ENCODE measurements at regions not wholly inside any gene's neighbourhood (a gene's known extent, or its start where the extent isn't known, plus 50 kb on each side); places are given as distances from the start of the nearest gene placed in this dataset.

DNA sequence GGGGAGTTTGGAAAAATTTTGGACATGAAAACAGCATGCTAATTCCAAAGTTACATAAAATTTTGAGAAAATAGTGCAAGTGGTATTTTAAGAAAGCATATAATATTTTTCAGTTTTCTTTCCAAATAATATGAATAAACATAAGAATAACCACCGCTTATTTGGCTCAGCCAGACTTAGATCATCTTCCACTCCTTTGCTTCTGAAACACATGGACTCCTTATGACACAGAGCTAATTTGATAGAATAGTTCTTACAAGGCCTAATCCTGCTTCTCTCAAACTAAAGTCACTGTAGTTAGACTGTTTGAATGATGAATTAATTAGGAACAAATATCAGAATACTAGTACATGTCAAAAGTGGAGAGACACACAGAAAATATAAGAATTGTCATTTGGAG is 165.5 kb downstream of the POSTN start:
- Histone ChIP-seq H2BK12ac (ENCODE audit: low read length in 2 of 2) (no peak overlapping the region), H3K79me1 (replicated peaks; ENCODE audit: low read length, poor library complexity, severe bottlenecking) (no peaks in the 10 kb centered on the region), H3K18ac (ENCODE audit: low read depth in 1 of 2, low read length in 2 of 2) (no peak overlapping the region), H3K27me3 (ENCODE audit: control insufficient read depth in 1 of 2, insufficient read depth in 1 of 2, low read length in 2 of 2) (no peaks in the 10 kb centered on the region), H2BK15ac (ENCODE audit: low read depth, poor library complexity, severe bottlenecking) (no peak overlapping the region), H3K9ac (ENCODE audit: low read length) (no peak overlapping the region), H2AFZ (ENCODE audit: low read depth, low read length) (no peak overlapping the region), H3K36me3 (ENCODE audit: control insufficient read depth in 1 of 2, insufficient read depth in 2 of 2, low read depth in 1 of 2, low read length in 2 of 2) (no peaks in the 10 kb centered on the region), H2AK5ac (ENCODE audit: low read length, severe bottlenecking) (no peak overlapping the region), H3K23ac (ENCODE audit: low read length in 2 of 2) (no peak overlapping the region), H2BK120ac (ENCODE audit: low read depth, low read length) (no peak overlapping the region), H3K27ac (ENCODE audit: low read length, poor library complexity, severe bottlenecking) (no peak overlapping the region), H3K4me2 (ENCODE audit: low read length, poor library complexity, severe bottlenecking) (no peak overlapping the region), H3K4me1 (ENCODE audit: control insufficient read depth, insufficient read depth, low read depth, low read length) (no peaks in the 10 kb centered on the region), H4K91ac (ENCODE audit: low read length) (no peak overlapping the region), H3K9me3 (ENCODE audit: control insufficient read depth, low read length) (no peaks in the 10 kb centered on the region), H3K4ac (ENCODE audit: low read depth in 1 of 2, low read length in 2 of 2) (no peak overlapping the region), H3K4me3 (ENCODE audit: insufficient read depth in 1 of 2, low read depth in 1 of 2, low read length in 2 of 2) (no peak overlapping the region), H4K8ac (ENCODE audit: low read length) (no peak overlapping the region), H3K14ac (ENCODE audit: low read length in 2 of 2) (no peak overlapping the region), H2BK5ac (ENCODE audit: low read depth, low read length, poor library complexity, severe bottlenecking) (no peak overlapping the region)
- 94% methylated on average over 1 of the region's 1 CpG for WGBS
- DNase-seq, result no peak

DNA sequence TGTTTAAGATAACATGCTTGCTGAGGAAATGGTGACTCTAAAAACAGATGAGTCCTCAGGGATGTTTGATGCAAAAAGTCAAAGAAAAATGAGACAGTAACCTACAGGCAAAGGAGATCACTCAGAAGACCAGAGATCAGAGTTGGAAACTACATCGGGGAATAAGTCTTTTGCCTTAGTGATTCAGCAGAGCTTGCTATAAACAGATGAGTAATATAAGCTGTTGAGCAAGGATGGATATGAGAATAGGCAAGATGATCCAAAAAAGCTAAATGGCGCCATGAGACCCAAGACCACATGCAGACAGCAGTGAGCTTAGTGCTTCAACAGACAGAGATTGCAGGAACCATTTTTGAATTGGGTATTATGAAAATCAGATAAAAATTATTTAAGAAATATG is 168.6 kb downstream of the POSTN start:
- H4K8ac ChIP-seq (ENCODE audit: low read length), result no peak overlapping the region
- WGBS, result 59% methylated on average over 2 of the region's 2 CpGs
- no peak overlapping the region for H2BK15ac ChIP-seq (ENCODE audit: low read depth, poor library complexity, severe bottlenecking)
- H4K91ac ChIP-seq (ENCODE audit: low read length), result no peak overlapping the region
- H3K27ac ChIP-seq (ENCODE audit: low read length, poor library complexity, severe bottlenecking), result no peak overlapping the region
- no peaks in the 10 kb centered on the region for H3K4me1 ChIP-seq (ENCODE audit: control insufficient read depth, insufficient read depth, low read depth, low read length)
- H3K79me1 ChIP-seq (replicated peaks; ENCODE audit: low read length, poor library complexity, severe bottlenecking), result no peaks in the 10 kb centered on the region
- no peak overlapping the region for H3K14ac ChIP-seq (ENCODE audit: low read length in 2 of 2)
- no peaks in the 10 kb centered on the region for H3K27me3 ChIP-seq (ENCODE audit: control insufficient read depth in 1 of 2, insufficient read depth in 1 of 2, low read length in 2 of 2)
- no peak overlapping the region for H2BK12ac ChIP-seq (ENCODE audit: low read length in 2 of 2)
- no peak overlapping the region for H2AK5ac ChIP-seq (ENCODE audit: low read length, severe bottlenecking)
- H3K9ac ChIP-seq (ENCODE audit: low read length), result peak overlapping the region; percentile 50
- no peak overlapping the region for H2BK120ac ChIP-seq (ENCODE audit: low read depth, low read length)
- H3K36me3 ChIP-seq (ENCODE audit: control insufficient read depth in 1 of 2, insufficient read depth in 2 of 2, low read depth in 1 of 2, low read length in 2 of 2), result no peaks in the 10 kb centered on the region
- no peak overlapping the region for H3K18ac ChIP-seq (ENCODE audit: low read depth in 1 of 2, low read length in 2 of 2)
- no peak overlapping the region for H2AFZ ChIP-seq (ENCODE audit: low read depth, low read length)
- no peak overlapping the region for H3K4me2 ChIP-seq (ENCODE audit: low read length, poor library complexity, severe bottlenecking)
- H2BK5ac ChIP-seq (ENCODE audit: low read depth, low read length, poor library complexity, severe bottlenecking), result no peak overlapping the region
- peak; percentile 88 for DNase-seq
- no peak overlapping the region for H3K4me3 ChIP-seq (ENCODE audit: insufficient read depth in 1 of 2, low read depth in 1 of 2, low read length in 2 of 2)
- H3K4ac ChIP-seq (ENCODE audit: low read depth in 1 of 2, low read length in 2 of 2), result no peak overlapping the region
- no peaks in the 10 kb centered on the region for H3K9me3 ChIP-seq (ENCODE audit: control insufficient read depth, low read length)
- no peak overlapping the region for H3K23ac ChIP-seq (ENCODE audit: low read length in 2 of 2)

DNA sequence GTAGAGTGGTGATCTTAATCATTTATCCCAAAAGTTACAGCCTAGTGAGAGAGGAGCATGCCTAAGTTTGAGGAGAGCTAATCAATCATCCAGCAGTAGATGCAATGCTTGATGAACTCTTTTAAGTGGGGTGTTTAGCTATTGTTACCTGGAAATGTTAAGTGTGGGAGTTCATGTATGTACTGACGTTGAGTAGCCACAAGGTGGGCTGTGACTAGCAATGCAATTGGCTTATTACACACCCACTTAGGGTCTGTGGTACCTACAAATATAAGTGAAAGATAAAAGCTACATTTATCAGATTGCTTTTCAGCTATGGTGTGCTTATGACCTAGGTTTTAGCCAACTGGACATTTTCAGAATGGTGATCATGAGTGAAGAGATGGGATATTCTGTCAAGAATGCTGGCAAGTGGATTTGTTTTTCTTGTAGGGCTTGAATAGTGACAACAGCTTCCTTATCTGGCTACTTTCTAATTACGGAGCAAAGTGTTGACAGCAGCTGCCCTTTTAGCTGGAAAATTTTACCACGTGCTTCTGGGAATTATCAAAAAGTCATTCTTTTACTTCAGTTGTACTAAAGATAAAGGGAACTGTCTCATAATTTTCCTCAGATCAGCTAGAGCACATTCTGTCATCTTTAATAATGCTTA is 170.6 kb downstream of the POSTN start:
- Histone ChIP-seq H2AK5ac (ENCODE audit: low read length, severe bottlenecking) (no peak overlapping the region), H3K18ac (ENCODE audit: low read depth in 1 of 2, low read length in 2 of 2) (no peak overlapping the region)
- WGBS, result 29% methylated on average over 1 of the region's 3 CpGs

DNA sequence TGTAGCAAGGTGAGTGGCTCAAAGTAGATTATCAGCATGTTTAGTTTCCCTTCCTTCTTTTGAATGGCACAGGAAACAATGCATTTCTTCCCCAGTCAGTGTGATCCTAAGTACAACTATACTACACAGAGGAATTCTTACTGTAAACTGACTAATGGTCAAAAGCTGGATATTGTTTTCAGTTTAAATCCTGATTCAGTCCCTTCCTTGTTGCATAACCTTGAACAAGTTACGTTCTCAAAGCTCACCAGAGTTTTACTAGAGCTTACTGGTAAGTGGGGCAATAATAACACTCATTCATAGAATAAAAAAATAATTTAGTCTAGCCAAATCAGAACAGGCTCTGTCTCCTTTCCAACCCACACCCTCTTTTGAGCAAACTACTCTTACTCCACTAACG is 180.1 kb downstream of the POSTN start:
- Histone ChIP-seq H3K18ac (ENCODE audit: low read depth in 1 of 2, low read length in 2 of 2) (peak overlapping the region in 1 of 2 experiments; percentile 40), H2BK5ac (ENCODE audit: low read depth, low read length, poor library complexity, severe bottlenecking) (no peak overlapping the region), H3K4me2 (ENCODE audit: low read length, poor library complexity, severe bottlenecking) (no peak overlapping the region), H3K36me3 (ENCODE audit: control insufficient read depth in 1 of 2, insufficient read depth in 2 of 2, low read depth in 1 of 2, low read length in 2 of 2) (no peaks in the 10 kb centered on the region), H2BK12ac (ENCODE audit: low read length in 2 of 2) (no peak overlapping the region), H4K91ac (ENCODE audit: low read length) (no peak overlapping the region), H3K4ac (ENCODE audit: low read depth in 1 of 2, low read length in 2 of 2) (no peak overlapping the region), H3K14ac (ENCODE audit: low read length in 2 of 2) (no peak overlapping the region), H3K4me3 (ENCODE audit: insufficient read depth in 1 of 2, low read depth in 1 of 2, low read length in 2 of 2) (no peak overlapping the region), H2AFZ (ENCODE audit: low read depth, low read length) (no peak overlapping the region), H3K4me1 (ENCODE audit: control insufficient read depth, insufficient read depth, low read depth, low read length) (no peaks in the 10 kb centered on the region), H4K8ac (ENCODE audit: low read length) (no peak overlapping the region), H2AK5ac (ENCODE audit: low read length, severe bottlenecking) (no peak overlapping the region), H3K9ac (ENCODE audit: low read length) (peak overlapping the region; percentile 5), H2BK120ac (ENCODE audit: low read depth, low read length) (no peak overlapping the region), H3K9me3 (ENCODE audit: control insufficient read depth, low read length) (no peaks in the 10 kb centered on the region), H3K79me1 (replicated peaks; ENCODE audit: low read length, poor library complexity, severe bottlenecking) (no peaks in the 10 kb centered on the region), H3K27me3 (ENCODE audit: control insufficient read depth in 1 of 2, insufficient read depth in 1 of 2, low read length in 2 of 2) (no peaks in the 10 kb centered on the region), H3K27ac (ENCODE audit: low read length, poor library complexity, severe bottlenecking) (no peak overlapping the region), H3K23ac (ENCODE audit: low read length in 2 of 2) (no peak overlapping the region), H2BK15ac (ENCODE audit: low read depth, poor library complexity, severe bottlenecking) (no peak overlapping the region)
- 91% methylated on average over 2 of the region's 2 CpGs for WGBS
- peak; percentile 38 for DNase-seq

More for the DNA sequence above, 170.6 kb downstream of the POSTN start:
- Histone ChIP-seq H3K14ac (ENCODE audit: low read length in 2 of 2) (no peak overlapping the region), H4K8ac (ENCODE audit: low read length) (no peak overlapping the region), H2BK15ac (ENCODE audit: low read depth, poor library complexity, severe bottlenecking) (no peak overlapping the region), H3K9me3 (ENCODE audit: control insufficient read depth, low read length) (no peaks in the 10 kb centered on the region), H3K4me1 (ENCODE audit: control insufficient read depth, insufficient read depth, low read depth, low read length) (no peaks in the 10 kb centered on the region), H3K4me2 (ENCODE audit: low read length, poor library complexity, severe bottlenecking) (no peak overlapping the region), H3K79me1 (replicated peaks; ENCODE audit: low read length, poor library complexity, severe bottlenecking) (no peaks in the 10 kb centered on the region), H2BK12ac (ENCODE audit: low read length in 2 of 2) (no peak overlapping the region), H2BK120ac (ENCODE audit: low read depth, low read length) (no peak overlapping the region), H2BK5ac (ENCODE audit: low read depth, low read length, poor library complexity, severe bottlenecking) (no peak overlapping the region), H2AFZ (ENCODE audit: low read depth, low read length) (no peak overlapping the region), H3K36me3 (ENCODE audit: control insufficient read depth in 1 of 2, insufficient read depth in 2 of 2, low read depth in 1 of 2, low read length in 2 of 2) (no peaks in the 10 kb centered on the region), H3K27me3 (ENCODE audit: control insufficient read depth in 1 of 2, insufficient read depth in 1 of 2, low read length in 2 of 2) (no peaks in the 10 kb centered on the region), H3K4ac (ENCODE audit: low read depth in 1 of 2, low read length in 2 of 2) (no peak overlapping the region), H3K23ac (ENCODE audit: low read length in 2 of 2) (no peak overlapping the region), H3K9ac (ENCODE audit: low read length) (no peak overlapping the region), H3K4me3 (ENCODE audit: insufficient read depth in 1 of 2, low read depth in 1 of 2, low read length in 2 of 2) (no peak overlapping the region), H4K91ac (ENCODE audit: low read length) (no peak overlapping the region), H3K27ac (ENCODE audit: low read length, poor library complexity, severe bottlenecking) (no peak overlapping the region)
- DNase-seq, result no peak
